PC-9 (cell line): ENCODE measurements at regions not wholly inside any gene's neighbourhood (a gene's known extent, or its start where the extent isn't known, plus 50 kb on each side); places are given as distances from the start of the nearest gene placed in this dataset.

Source experiments
- BruUV-seq: library from RNA; stranded (reverse); fragments of 400-500 nt; replicated peaks from 2 replicates; lab custom pipeline; 2021; lab: Mats Ljungman, UMichigan
- CTCF ChIA-PET: fragments of 300-600 bp; sonication (Branson Sonifier 250); formaldehyde crosslinking; loops from one replicate; lab custom pipeline; 2022; ENCODE audit warnings: antibody characterized with exemption; lab: Charles Lee
- POLR2A ChIA-PET: fragments of 300-600 bp; sonication (Branson Sonifier 250); formaldehyde crosslinking; loops from one replicate; lab custom pipeline; 2022; ENCODE audit warnings: antibody characterized with exemption; ENCODE audit not compliant: unreplicated experiment; lab: Charles Lee
- DNase-seq, 2 experiments: peaks; one replicate each; pipeline versions ENCODE4 v3.0.0 to v3.0.0-alpha.2; 2015 to 2022; ENCODE audit warnings: mixed read lengths in 1 of 2
- H2AFZ ChIP-seq: fragments of 200-600 bp; sonication (generic); 2 replicates; pipeline ENCODE4 v1.8.1; 2017; ENCODE audit warnings: antibody characterized with exemption
- H3F3A ChIP-seq: fragments of 200-600 bp; sonication (generic); 2 replicates; pipeline ENCODE4 v1.8.1; 2017; ENCODE audit warnings: antibody characterized with exemption, mild to moderate bottlenecking, low read depth; ENCODE audit not compliant: insufficient read depth
- H3K27ac ChIP-seq: fragments of 200-600 bp; sonication (generic); 2 replicates; pipeline ENCODE4 v1.6.1; 2016; ENCODE audit warnings: mixed run types
- H3K27me3 ChIP-seq: fragments of 200-600 bp; sonication (generic); 2 replicates; pipeline ENCODE4 v1.6.1; 2016; ENCODE audit warnings: low read depth, mixed run types; ENCODE audit not compliant: insufficient read depth
- H3K36me3 ChIP-seq: fragments of 200-600 bp; sonication (generic); 2 replicates; pipeline ENCODE4 v1.6.1; 2016; ENCODE audit warnings: low read depth, mixed run types
- H3K4me1 ChIP-seq: fragments of 200-600 bp; sonication (generic); replicated peaks from 2 replicates; pipeline ENCODE4 v1.6.1; 2016; ENCODE audit warnings: mixed run types; ENCODE audit not compliant: insufficient read depth
- H3K4me2 ChIP-seq: fragments of 200-600 bp; sonication (generic); 2 replicates; pipeline ENCODE4 v1.6.1; 2017; ENCODE audit warnings: mixed run types
- H3K4me3 ChIP-seq: fragments of 200-600 bp; sonication (generic); 2 replicates; pipeline ENCODE4 v1.6.1; 2016; ENCODE audit warnings: mixed run types
- H3K79me2 ChIP-seq: fragments of 200-600 bp; sonication (generic); 2 replicates; pipeline ENCODE4 v1.6.1; 2017; ENCODE audit warnings: low read depth, mixed run types
- H3K9me2 ChIP-seq: fragments of 200-600 bp; sonication (generic); 2 replicates; pipeline ENCODE4 v1.8.1; 2017; ENCODE audit warnings: mild to moderate bottlenecking; ENCODE audit not compliant: insufficient read depth
- H3K9me3 ChIP-seq: fragments of 200-600 bp; sonication (generic); 2 replicates; pipeline ENCODE4 v1.8.1; 2016; ENCODE audit warnings: low read depth; ENCODE audit not compliant: insufficient read depth
- H4K20me1 ChIP-seq: fragments of 200-600 bp; sonication (generic); 2 replicates; pipeline ENCODE4 v1.8.1; 2017; ENCODE audit not compliant: insufficient read depth
- CTCF ChIP-seq: fragments of 200-600 bp; sonication (generic); conservative IDR thresholded peaks from 2 replicates; pipeline ENCODE4 v1.6.1; 2017; ENCODE audit warnings: mixed run types, antibody characterized with exemption, mild to moderate bottlenecking, moderate library complexity
- EZH2 ChIP-seq: fragments of 200-600 bp; sonication (generic); IDR thresholded peaks from 2 replicates; pipeline ENCODE4 v1.8.0; 2017; ENCODE audit warnings: antibody characterized with exemption, low read depth
- intact Hi-C: fragments of 100-400 bp; cut with micrococcal nuclease; formaldehyde crosslinking; loops from one replicate; pipeline ENCODE4 v1.10.0; 2022; ENCODE audit not compliant: unreplicated experiment

DNA sequence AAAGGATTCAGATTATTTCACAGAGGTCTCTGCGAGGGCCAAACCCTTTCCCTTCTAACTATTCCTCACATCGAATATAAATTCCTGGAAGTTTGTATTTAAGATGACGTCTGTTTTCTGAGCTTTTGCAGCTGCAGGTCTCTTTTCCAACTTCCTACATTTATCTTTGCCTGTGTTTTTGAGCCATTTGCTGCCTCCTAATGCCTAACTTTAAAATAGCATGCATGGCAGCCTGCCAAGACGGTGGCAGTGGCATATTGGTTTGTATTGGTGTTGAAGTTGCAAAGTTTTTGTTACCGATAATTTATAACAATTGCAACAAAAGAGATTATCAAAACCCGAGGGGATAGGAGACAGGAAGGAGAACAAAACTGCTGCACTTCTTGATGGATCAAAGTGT is 187.1 kb upstream of the DNAJC19 start:
- H3K4me1 ChIP-seq, result no peaks in the 10 kb centered on the region
- intact Hi-C loops, result loop anchor here (10.0 kb wide), 1 partner anchor 372 kb away; no protein-coding TSS in a partner anchor
- no peaks in the 10 kb centered on the region for H3K9me3 ChIP-seq
- no peak overlapping the region for H3K4me2 ChIP-seq
- no peak overlapping the region for H3K4me3 ChIP-seq
- H3K9me2 ChIP-seq, result no peaks in the 10 kb centered on the region; the same call in 1 of the 2 replicates
- BruUV-seq, result no TSS peak
- CTCF ChIA-PET, result no interaction called here
- H3F3A ChIP-seq, result no peaks in the 10 kb centered on the region
- POLR2A ChIA-PET, result interaction anchor here (0.6 kb wide), 1 partner anchor 1687 kb away, joined by 3 read pairs; no protein-coding TSS in a partner anchor
- no peaks in the 10 kb centered on the region for H3K27me3 ChIP-seq
- H3K36me3 ChIP-seq, result no peaks in the 10 kb centered on the region
- DNase-seq, result peak; percentile 44 to 48
- H3K27ac ChIP-seq, result no peak overlapping the region
- H2AFZ ChIP-seq, result no peak overlapping the region
- peak; percentile 74 for TF ChIP-seq CTCF
- no peak for TF ChIP-seq EZH2
- no peaks in the 10 kb centered on the region for H4K20me1 ChIP-seq
- no peaks in the 10 kb centered on the region for H3K79me2 ChIP-seq

DNA sequence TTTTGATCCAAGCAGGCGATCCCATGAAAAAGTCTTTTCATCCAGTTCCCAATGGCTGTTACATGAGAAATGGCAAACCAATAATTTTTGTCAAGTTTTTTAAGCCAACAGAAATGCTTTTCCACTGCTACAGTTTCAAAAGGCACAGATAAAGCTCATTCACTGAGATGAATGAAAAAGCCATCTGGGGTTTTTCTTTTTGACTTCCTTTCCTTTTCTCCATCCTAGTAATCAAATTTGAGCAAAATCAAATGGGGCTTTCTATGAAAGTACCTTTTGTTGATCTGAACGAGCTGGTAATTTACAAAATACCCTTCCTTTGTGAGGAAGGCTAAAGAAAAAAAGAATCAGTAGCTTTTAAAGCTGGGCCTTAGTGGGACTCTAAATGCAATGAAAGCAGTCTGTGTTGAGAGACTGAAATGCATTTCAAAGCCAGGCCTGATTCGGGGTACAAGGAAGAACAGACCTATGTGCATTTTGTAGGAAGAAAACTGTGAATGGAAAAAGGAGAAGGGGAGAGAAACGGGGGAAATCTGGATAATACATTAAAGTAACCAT is 185.2 kb upstream of the DNAJC19 start:
- no peak for DNase-seq
- TF ChIP-seq EZH2 (no peak), CTCF (no peak)
- CTCF ChIA-PET, result no interaction called here

DNA sequence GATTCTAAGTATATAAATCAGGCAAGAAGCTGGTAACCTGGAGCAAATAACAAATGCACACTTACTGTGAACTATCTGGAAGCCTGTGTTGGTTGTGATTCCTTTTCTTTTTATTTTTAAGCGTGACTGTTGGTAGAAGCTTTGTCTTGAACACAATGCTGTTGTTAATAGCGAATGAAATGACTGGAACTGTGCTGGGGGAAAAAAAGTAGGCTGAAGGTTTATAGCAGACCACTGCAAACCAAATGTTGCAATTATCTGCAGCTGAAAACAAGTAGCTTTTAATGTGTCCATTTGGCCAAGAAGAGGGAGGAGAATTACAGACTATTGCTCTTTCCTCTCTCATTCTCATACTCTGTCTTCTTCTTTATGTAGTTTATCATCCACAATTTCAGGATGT is 184.5 kb upstream of the DNAJC19 start:
- intact Hi-C loops, result loop anchor here (10.0 kb wide), 1 partner anchor 369 kb away; no protein-coding TSS in a partner anchor
- ChIA-PET CTCF (no interaction called here), POLR2A (no interaction called here)
- Histone ChIP-seq H4K20me1 (no peaks in the 10 kb centered on the region), H3K4me3 (no peak overlapping the region), H3K9me3 (no peaks in the 10 kb centered on the region), H3K4me2 (no peak overlapping the region), H3K36me3 (no peaks in the 10 kb centered on the region), H3K27me3 (no peaks in the 10 kb centered on the region), H3K9me2 (no peaks in the 10 kb centered on the region; the same call in 1 of the 2 replicates), H3F3A (no peaks in the 10 kb centered on the region), H3K4me1 (no peaks in the 10 kb centered on the region), H3K79me2 (no peaks in the 10 kb centered on the region), H3K27ac (no peak overlapping the region), H2AFZ (no peak overlapping the region)
- no peak for DNase-seq
- BruUV-seq, result no TSS peak
- TF ChIP-seq CTCF (no peak), EZH2 (no peak)

More for the DNA sequence above, 185.2 kb upstream of the DNAJC19 start:
- H3K4me3 ChIP-seq, result no peak overlapping the region
- H3K9me3 ChIP-seq, result no peaks in the 10 kb centered on the region
- no peak overlapping the region for H2AFZ ChIP-seq
- intact Hi-C loops, result loop anchor here (10.0 kb wide), 1 partner anchor 370 kb away; no protein-coding TSS in a partner anchor
- no peaks in the 10 kb centered on the region for H3K79me2 ChIP-seq
- no peak overlapping the region for H3K4me2 ChIP-seq
- no peaks in the 10 kb centered on the region for H3K27me3 ChIP-seq
- H3K9me2 ChIP-seq, result no peaks in the 10 kb centered on the region; the same call in 1 of the 2 replicates
- H4K20me1 ChIP-seq, result no peaks in the 10 kb centered on the region
- H3F3A ChIP-seq, result no peaks in the 10 kb centered on the region
- no peaks in the 10 kb centered on the region for H3K36me3 ChIP-seq
- POLR2A ChIA-PET, result no interaction called here
- BruUV-seq, result no TSS peak
- no peaks in the 10 kb centered on the region for H3K4me1 ChIP-seq
- H3K27ac ChIP-seq, result no peak overlapping the region
